ENCODE measurements at regions not wholly inside any gene's neighbourhood (a gene's known extent, or its start where the extent isn't known, plus 50 kb on each side); places are given as distances from the start of the nearest gene placed in this dataset.

DNA sequence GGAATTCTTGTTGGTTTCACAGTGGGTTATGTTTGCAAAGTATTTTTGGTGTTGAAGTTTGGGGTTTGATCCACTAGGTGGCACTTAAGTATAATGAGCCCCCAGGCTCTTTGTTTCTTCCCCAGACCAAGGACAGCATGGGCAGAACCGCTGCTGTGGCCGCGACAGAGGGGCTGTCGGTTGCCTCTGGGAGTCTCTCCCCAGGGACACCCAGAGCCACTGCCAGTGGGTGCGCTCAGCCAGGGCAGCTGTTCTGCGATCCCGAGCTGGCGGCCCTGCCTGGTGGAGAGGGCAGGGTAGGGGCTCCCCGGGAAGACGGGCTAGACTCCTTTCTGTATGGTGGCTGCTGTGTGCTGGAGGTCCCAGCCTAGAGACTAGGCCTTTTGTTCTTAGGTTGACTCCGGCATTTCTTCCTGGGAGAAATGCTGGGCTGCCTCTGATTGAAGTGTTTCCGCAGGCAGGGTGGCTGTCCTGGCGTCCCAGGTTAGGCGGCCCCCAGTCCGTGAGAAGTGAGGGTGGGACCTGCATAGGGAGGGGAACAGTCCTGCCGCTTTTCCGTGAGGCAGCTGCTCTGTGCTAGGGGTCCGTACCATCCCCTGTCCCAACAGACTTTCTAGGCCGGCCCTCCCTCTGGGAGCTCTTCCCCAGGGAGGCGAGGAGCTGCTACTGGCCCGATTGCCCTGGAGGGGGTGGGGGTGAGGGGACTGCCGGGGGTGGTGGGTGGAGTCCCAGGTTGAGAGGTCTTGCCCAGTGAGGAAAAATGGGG is 253.1 kb upstream of the PELI2 start:
- Histone ChIP-seq H3K36me3 (no peaks in the 10 kb centered on the region), H3K9me3 (no peaks in the 10 kb centered on the region), H3K27me3 (no peaks in the 10 kb centered on the region), H3K27ac (no peak overlapping the region), H3K4me3 (no peak overlapping the region), H3K4me1 (no peaks in the 10 kb centered on the region)
- TF ChIP-seq EP300 (IDR thresholded peaks at IDR 0.05) (no peak), POLR2A (IDR thresholded peaks at IDR 0.05) (no peak), POLR2AphosphoS5 (IDR thresholded peaks at IDR 0.05) (no peak)
- TF ChIP-seq, protein P1, sequence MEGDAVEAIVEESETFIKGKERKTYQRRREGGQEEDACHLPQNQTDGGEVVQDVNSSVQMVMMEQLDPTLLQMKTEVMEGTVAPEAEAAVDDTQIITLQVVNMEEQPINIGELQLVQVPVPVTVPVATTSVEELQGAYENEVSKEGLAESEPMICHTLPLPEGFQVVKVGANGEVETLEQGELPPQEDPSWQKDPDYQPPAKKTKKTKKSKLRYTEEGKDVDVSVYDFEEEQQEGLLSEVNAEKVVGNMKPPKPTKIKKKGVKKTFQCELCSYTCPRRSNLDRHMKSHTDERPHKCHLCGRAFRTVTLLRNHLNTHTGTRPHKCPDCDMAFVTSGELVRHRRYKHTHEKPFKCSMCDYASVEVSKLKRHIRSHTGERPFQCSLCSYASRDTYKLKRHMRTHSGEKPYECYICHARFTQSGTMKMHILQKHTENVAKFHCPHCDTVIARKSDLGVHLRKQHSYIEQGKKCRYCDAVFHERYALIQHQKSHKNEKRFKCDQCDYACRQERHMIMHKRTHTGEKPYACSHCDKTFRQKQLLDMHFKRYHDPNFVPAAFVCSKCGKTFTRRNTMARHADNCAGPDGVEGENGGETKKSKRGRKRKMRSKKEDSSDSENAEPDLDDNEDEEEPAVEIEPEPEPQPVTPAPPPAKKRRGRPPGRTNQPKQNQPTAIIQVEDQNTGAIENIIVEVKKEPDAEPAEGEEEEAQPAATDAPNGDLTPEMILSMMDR (IDR thresholded peaks at IDR 0.05): no peak
- WGBS: 93% methylated on average over 10 of the region's 22 CpGs
- no peak for DNase-seq (ENCODE audit: low spot score in 2 of 2)

DNA sequence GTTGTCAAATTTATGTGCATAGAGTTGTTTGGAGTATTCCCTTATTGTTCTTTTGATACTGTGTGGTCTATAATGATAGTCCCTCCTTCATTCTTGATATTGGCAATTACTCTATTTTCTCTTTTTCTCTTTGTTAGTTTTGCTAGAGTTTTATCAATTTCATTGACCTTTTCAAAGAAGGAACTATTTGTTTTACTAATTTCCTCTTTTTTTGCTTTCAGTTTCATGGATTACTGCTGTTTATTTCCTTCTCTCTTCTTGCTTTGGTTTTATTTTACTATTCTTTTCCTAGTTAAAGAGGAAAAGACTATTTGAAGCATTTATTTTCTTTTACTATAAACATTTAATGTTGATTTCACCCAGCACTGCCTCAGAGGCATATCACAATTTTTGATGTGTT is 250.9 kb upstream of the PELI2 start:
- Histone ChIP-seq H3K4me1 (no peaks in the 10 kb centered on the region), H3K27me3 (no peaks in the 10 kb centered on the region), H3K9me3 (no peaks in the 10 kb centered on the region), H3K36me3 (no peaks in the 10 kb centered on the region), H3K27ac (no peak overlapping the region), H3K4me3 (no peak overlapping the region)
- TF ChIP-seq POLR2AphosphoS5 (IDR thresholded peaks at IDR 0.05): no peak
- no peak for TF ChIP-seq POLR2A (IDR thresholded peaks at IDR 0.05)
- TF ChIP-seq EP300 (IDR thresholded peaks at IDR 0.05): no peak
- TF ChIP-seq, protein P1 (IDR thresholded peaks at IDR 0.05): no peak
- DNase-seq (ENCODE audit: low spot score in 2 of 2): no peak

DNA sequence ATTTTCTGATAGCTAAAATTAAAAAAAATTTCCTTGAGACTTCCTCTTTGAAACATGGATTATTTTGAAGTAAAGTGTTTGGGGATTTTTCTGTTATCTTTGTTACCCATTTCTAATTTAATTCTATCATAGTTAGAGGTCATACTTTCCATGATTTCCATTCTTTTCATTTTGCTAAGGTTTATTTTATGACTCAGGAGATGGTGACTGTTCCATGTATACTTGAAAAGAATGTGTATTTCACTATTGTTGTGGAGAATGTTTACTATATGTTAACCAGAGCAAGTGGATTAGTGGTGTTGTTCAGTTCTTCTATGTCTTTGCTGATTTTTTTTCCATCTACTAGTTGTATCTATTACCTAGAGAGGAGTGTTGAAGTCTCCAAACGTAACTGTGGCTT is 250.5 kb upstream of the PELI2 start:
- no peaks in the 10 kb centered on the region for H3K4me1 ChIP-seq
- no peaks in the 10 kb centered on the region for H3K9me3 ChIP-seq
- 88% methylated on average over 1 of the region's 1 CpG for whole genome bisulfite sequencing
- H3K4me3 ChIP-seq: no peak overlapping the region
- no peak overlapping the region for H3K27ac ChIP-seq
- no peak for TF ChIP-seq POLR2A (IDR thresholded peaks at IDR 0.05)
- TF ChIP-seq, protein P1 (IDR thresholded peaks at IDR 0.05): no peak
- TF ChIP-seq POLR2AphosphoS5 (IDR thresholded peaks at IDR 0.05): no peak
- H3K36me3 ChIP-seq: no peaks in the 10 kb centered on the region
- no peak for DNase-seq (ENCODE audit: low spot score in 2 of 2)
- H3K27me3 ChIP-seq: no peaks in the 10 kb centered on the region

DNA sequence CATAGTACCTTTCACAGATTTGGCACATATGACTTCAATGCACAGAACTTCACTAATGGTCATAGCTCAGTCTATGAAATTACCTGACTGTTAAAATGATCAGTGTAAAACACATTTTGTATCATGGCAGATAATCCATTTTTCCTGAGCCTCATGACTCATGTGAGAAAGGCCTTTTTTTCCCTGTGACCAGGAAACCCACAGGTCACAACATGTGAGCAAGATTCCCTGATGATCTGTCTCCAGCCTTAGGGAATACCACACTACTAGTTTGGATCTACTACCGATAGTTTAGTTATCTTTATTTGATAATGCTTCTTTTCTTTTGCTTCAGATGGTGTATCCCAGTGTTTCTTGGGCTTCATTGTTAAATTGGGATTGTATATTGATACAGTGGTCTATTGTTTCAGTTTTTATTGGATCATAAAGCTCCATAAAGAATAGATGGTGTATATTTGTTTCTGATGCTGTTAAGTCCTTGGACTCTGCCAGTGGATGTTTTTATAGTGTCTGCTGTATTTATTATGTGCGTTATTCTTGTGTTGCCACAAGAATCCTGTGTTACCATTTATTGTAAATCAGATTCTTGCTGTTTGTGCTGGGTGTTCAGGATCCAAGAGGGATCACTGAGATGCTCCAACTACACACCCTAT is 248.7 kb upstream of the PELI2 start:
- H3K36me3 ChIP-seq: no peaks in the 10 kb centered on the region
- 53% methylated on average over 2 of the region's 2 CpGs for WGBS

DNA sequence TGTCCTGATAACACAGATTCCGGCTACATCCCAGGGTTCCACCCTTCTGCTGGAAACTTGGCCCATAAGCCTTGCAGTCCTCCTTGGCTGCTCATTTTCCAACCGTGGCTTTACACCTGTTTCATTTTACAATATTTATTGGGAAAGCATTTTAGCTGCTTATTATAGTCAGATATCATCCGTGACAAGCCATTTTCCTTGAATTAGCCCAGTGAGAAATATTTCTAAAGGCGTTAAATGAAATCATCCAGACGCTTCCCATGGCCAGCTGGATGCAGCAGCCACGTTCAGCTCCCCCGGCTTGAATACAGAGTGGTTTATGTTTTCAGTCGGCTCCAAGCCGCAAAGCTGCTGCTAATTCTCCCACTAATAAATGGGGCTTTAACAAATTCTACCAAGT is 245.0 kb upstream of the PELI2 start:
- no peak for TF ChIP-seq POLR2A (IDR thresholded peaks at IDR 0.05)
- H3K27ac ChIP-seq: no peak overlapping the region
- H3K9me3 ChIP-seq: no peaks in the 10 kb centered on the region
- no peak overlapping the region for H3K4me3 ChIP-seq
- no peak for DNase-seq (ENCODE audit: low spot score in 2 of 2)
- 63% methylated on average over 9 of the region's 9 CpGs for WGBS
- H3K4me1 ChIP-seq: no peaks in the 10 kb centered on the region
- no peaks in the 10 kb centered on the region for H3K36me3 ChIP-seq
- H3K27me3 ChIP-seq: no peaks in the 10 kb centered on the region

More for the DNA sequence above, 248.7 kb upstream of the PELI2 start:
- no peak for DNase-seq (ENCODE audit: low spot score in 2 of 2)
- TF ChIP-seq POLR2AphosphoS5 (IDR thresholded peaks at IDR 0.05): no peak
- TF ChIP-seq POLR2A (IDR thresholded peaks at IDR 0.05): no peak
- TF ChIP-seq EP300 (IDR thresholded peaks at IDR 0.05): no peak
- Histone ChIP-seq H3K27ac (no peak overlapping the region), H3K27me3 (no peaks in the 10 kb centered on the region), H3K4me3 (no peak overlapping the region), H3K9me3 (no peaks in the 10 kb centered on the region), H3K4me1 (no peaks in the 10 kb centered on the region)

DNA sequence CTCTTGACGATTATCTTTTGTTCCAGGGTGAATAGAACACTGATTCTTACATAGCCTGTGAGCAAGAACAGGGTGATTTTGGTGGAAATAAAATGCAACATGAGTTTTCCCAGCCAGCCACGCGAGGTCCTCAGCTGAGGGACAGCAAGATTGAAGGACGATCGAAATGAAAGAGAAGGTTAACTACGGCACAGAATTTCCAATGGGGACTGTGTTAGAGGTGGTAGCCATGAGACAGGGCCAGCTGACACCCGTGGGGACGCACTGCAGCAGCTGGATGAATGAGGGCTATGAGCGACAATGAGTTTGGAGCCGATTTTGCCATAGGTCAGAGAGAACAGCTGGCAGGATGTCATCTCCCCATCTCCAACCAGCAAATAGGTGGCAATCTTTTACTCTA is 243.4 kb upstream of the PELI2 start:
- Histone ChIP-seq H3K27me3 (no peaks in the 10 kb centered on the region), H3K27ac (no peak overlapping the region), H3K4me3 (no peak overlapping the region), H3K4me1 (no peaks in the 10 kb centered on the region), H3K36me3 (no peaks in the 10 kb centered on the region), H3K9me3 (no peaks in the 10 kb centered on the region)
- TF ChIP-seq EP300 (IDR thresholded peaks at IDR 0.05): no peak
- no peak for TF ChIP-seq POLR2AphosphoS5 (IDR thresholded peaks at IDR 0.05)
- 88% methylated on average over 10 of the region's 10 CpGs for WGBS
- no peak for DNase-seq (ENCODE audit: low spot score in 2 of 2)
